Spleen (tissue), 7 donors: ENCODE measurements at regions not wholly inside any gene's neighbourhood (a gene's known extent, or its start where the extent isn't known, plus 50 kb on each side); places are given as distances from the start of the nearest gene placed in this dataset.

Source experiments
- POLR2A ChIP-seq, 3 donors: fragments of 450-650 bp; IDR thresholded peaks; one replicate each; pipeline ENCODE4 v1.5.1; 2017; ENCODE audit warnings: antibody characterized with exemption in 3 of 3, mild to moderate bottlenecking in 1 of 3
- POLR2AphosphoS5 ChIP-seq, 3 donors: sonication (generic); formaldehyde crosslinking; IDR thresholded peaks; one replicate each; pipeline ENCODE4 v1.5.1; 2017; ENCODE audit warnings: antibody characterized with exemption in 3 of 3
- TF ChIP-seq, protein P1 (sequence below), 11 experiments: fragments of 200-600 bp in 7 of 11; fragments of 450-650 bp in 4 of 11; sonication (generic) in 4 of 11; IDR thresholded peaks in 8 of 11; conservative IDR thresholded peaks in 3 of 11; 1 replicate in 7 of 11; 2 replicates in 4 of 11; pipeline versions ENCODE4 v1.4.0 to v1.8.0; 2016 to 2021; ENCODE audit warnings: antibody characterized with exemption in 11 of 11, inconsistent platforms in 4 of 11, mild to moderate bottlenecking in 1 of 11
- donor health status: DM: no; HTN: no; CAD: no; lungs with moderate emphysema.
- donor health status: DM: no; HTN: no; CAD: no.
- donor health status: DM: no; HTN: no; CAD: no.

DNA sequence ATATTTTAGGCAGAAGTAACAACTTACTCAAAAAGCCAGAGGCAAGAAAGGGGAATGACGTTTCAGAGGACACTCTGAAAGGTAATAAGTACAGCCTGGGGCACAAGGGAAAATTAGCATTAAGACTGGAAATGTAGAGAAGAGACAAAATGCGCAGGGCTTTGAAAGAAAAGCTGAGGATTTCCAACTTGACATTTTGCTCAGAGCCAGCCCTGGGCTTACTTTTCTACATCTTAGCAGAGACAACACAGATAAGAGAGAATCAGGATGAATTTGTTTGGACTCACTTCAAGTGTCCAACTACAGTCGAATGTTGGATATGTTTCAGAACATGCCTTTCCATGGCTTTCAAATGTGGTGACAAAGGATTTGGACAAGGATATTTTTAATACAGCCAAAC is 808.9 kb upstream of the LUZP2 start:
- no peak for TF ChIP-seq POLR2A (IDR thresholded peaks at IDR 0.05)
- TF ChIP-seq, protein P1, sequence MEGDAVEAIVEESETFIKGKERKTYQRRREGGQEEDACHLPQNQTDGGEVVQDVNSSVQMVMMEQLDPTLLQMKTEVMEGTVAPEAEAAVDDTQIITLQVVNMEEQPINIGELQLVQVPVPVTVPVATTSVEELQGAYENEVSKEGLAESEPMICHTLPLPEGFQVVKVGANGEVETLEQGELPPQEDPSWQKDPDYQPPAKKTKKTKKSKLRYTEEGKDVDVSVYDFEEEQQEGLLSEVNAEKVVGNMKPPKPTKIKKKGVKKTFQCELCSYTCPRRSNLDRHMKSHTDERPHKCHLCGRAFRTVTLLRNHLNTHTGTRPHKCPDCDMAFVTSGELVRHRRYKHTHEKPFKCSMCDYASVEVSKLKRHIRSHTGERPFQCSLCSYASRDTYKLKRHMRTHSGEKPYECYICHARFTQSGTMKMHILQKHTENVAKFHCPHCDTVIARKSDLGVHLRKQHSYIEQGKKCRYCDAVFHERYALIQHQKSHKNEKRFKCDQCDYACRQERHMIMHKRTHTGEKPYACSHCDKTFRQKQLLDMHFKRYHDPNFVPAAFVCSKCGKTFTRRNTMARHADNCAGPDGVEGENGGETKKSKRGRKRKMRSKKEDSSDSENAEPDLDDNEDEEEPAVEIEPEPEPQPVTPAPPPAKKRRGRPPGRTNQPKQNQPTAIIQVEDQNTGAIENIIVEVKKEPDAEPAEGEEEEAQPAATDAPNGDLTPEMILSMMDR (IDR thresholded peaks at IDR 0.05 in 8 of 11, conservative IDR thresholded peaks at IDR 0.05 in 3 of 11), result no peak
- no peak for TF ChIP-seq POLR2AphosphoS5 (IDR thresholded peaks at IDR 0.05)
